ENCODE measurements at regions not wholly inside any gene's neighbourhood (a gene's known extent, or its start where the extent isn't known, plus 50 kb on each side); places are given as distances from the start of the nearest gene placed in this dataset.

DNA sequence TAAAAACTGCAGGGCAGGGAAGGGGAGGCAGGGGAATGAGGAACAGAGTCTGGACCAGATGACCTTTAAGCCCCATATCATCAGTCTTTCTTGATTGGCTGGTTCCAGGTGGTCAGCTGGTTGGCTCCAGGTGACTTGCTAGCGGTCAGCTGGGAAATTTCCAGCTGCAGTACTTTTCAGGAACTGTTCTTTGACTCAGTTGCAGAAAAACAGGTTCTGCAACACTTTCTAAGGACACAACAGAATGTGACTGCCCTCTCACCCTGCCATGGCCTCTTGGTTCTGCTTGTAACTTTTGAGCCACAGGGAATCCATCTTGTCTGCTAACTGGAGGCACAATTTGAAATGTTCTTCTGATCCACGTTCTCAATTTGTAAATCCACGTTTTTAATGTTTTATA lies 278.3 kb upstream of the LRATD1 start:
- TF ChIP-seq POLR2AphosphoS5 (IDR thresholded peaks at IDR 0.05) (no peak), EP300 (IDR thresholded peaks at IDR 0.05; ENCODE audit: low read depth) (no peak)
- TF ChIP-seq, protein P1, sequence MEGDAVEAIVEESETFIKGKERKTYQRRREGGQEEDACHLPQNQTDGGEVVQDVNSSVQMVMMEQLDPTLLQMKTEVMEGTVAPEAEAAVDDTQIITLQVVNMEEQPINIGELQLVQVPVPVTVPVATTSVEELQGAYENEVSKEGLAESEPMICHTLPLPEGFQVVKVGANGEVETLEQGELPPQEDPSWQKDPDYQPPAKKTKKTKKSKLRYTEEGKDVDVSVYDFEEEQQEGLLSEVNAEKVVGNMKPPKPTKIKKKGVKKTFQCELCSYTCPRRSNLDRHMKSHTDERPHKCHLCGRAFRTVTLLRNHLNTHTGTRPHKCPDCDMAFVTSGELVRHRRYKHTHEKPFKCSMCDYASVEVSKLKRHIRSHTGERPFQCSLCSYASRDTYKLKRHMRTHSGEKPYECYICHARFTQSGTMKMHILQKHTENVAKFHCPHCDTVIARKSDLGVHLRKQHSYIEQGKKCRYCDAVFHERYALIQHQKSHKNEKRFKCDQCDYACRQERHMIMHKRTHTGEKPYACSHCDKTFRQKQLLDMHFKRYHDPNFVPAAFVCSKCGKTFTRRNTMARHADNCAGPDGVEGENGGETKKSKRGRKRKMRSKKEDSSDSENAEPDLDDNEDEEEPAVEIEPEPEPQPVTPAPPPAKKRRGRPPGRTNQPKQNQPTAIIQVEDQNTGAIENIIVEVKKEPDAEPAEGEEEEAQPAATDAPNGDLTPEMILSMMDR (IDR thresholded peaks at IDR 0.05): no peak
